T-helper 1 cell treated with Interleukin-12 subunit alpha and Interleukin-12 subunit beta and Interleukin-4 antibody, amounts not matched to agents 30 ng/mL and 1 ng/mL, for 36 hours (primary cell): ENCODE measurements at regions not wholly inside any gene's neighbourhood (a gene's known extent, or its start where the extent isn't known, plus 50 kb on each side); places are given as distances from the start of the nearest gene placed in this dataset.
"Not testable (repeated sequence)": the region's sequence is repeated elsewhere in the genome, so short reads cannot be mapped to it uniquely, and the experiment has no call there.

Experiments used
- intact Hi-C: fragments of 100-400 bp; cut with micrococcal nuclease; formaldehyde crosslinking; loops from one replicate; pipeline ENCODE4 v1.15.1; 2024

- intact Hi-C loops: no loop called here
Measured at GRCh38 chr16:86072328-86073102, 173.6 kb downstream of the IRF8 start.

- intact Hi-C loops: no loop called here
Measured at GRCh38 chr16:86073103-86073625, 174.2 kb downstream of the IRF8 start.

GRCh38 chr16:86073763-86074493 is 175.0 kb downstream of the IRF8 start:
- intact Hi-C loops: no loop called here

GRCh38 chr16:86074651-86075487 is 175.9 kb downstream of the IRF8 start:
- intact Hi-C loops: no loop called here

GRCh38 chr16:86075488-86075785 is 176.5 kb downstream of the IRF8 start:
- intact Hi-C loops: no loop called here

- intact Hi-C loops: no loop called here
Measured at GRCh38 chr16:86075839-86076440, 177.0 kb downstream of the IRF8 start.

GRCh38 chr16:86076606-86077005 is 177.6 kb downstream of the IRF8 start:
- intact Hi-C loops: no loop called here

- intact Hi-C loops: no loop called here
Measured at GRCh38 chr16:86077243-86077940, 178.4 kb downstream of the IRF8 start.

GRCh38 chr16:86078121-86078600 is 179.2 kb downstream of the IRF8 start:
- intact Hi-C loops: no loop called here

GRCh38 chr16:86078711-86079110 is 179.7 kb downstream of the IRF8 start:
- intact Hi-C loops: not testable (repeated sequence)

- intact Hi-C loops: no loop called here
Measured at GRCh38 chr16:86079255-86079885, 180.4 kb downstream of the IRF8 start.

- intact Hi-C loops: no loop called here
Measured at GRCh38 chr16:86080131-86080875, 181.3 kb downstream of the IRF8 start.

- intact Hi-C loops: no loop called here
Measured at GRCh38 chr16:86080982-86081381, 182.0 kb downstream of the IRF8 start.

GRCh38 chr16:86082418-86083030 is 183.6 kb downstream of the IRF8 start:
- intact Hi-C loops: no loop called here

- intact Hi-C loops: no loop called here
Measured at GRCh38 chr16:86083382-86084002, 184.5 kb downstream of the IRF8 start.

GRCh38 chr16:86085161-86085611 is 186.2 kb downstream of the IRF8 start:
- intact Hi-C loops: no loop called here

- intact Hi-C loops: no loop called here
Measured at GRCh38 chr16:86085795-86086194, 186.8 kb downstream of the IRF8 start.

GRCh38 chr16:86086471-86086870 is 187.5 kb downstream of the IRF8 start:
- intact Hi-C loops: no loop called here
